ENCODE measurements at regions not wholly inside any gene's neighbourhood (a gene's known extent, or its start where the extent isn't known, plus 50 kb on each side); places are given as distances from the start of the nearest gene placed in this dataset.

- DNase-seq (ENCODE audit: low read depth in 2 of 2): no peak
Observed at GRCh38 chr1:194167956-194168640, 981.7 kb upstream of the B3GALT2 start.

DNA sequence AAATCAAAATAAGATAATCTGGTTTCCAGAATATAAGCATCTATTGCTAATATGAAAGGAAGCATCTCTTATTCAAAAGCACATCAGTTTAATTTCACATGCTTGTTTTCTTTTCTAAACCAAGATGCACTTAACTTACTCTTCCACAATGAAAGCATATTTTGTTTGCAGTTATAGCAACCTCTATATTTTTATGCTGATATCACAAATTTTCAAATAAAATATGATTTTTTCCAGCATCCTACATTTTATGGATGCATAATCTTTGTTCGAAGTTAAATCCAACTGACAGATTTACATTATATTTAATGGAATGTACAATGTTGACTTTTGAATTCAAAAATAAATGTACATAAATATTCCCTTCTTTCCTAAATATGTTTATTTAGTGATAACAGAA is 978.3 kb upstream of the B3GALT2 start:
- no peak for DNase-seq (ENCODE audit: low read depth in 2 of 2)

DNA sequence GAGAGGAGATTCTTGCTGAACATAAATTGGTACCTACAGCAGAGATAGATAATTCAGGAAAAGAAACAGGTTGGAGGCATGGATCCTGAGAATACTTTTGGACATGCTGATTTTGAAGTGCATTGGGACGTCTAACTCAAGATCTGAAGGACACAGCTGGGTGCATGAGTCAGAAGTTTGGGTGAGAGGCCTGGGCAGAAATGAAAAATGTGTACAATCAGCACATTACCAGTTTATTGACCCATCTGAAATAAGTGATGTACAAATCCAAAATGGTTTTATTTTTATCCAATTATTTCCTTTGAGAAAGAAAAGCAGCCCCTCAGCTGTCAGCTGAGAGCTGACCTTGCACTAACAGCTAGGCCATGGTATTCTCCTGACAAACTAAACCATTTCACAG is 975.2 kb upstream of the B3GALT2 start:
- no peak for DNase-seq (ENCODE audit: low read depth in 2 of 2)

- no peak for DNase-seq (ENCODE audit: low read depth in 2 of 2)
Observed at GRCh38 chr1:194159941-194160340, 973.5 kb upstream of the B3GALT2 start.

- DNase-seq (ENCODE audit: low read depth in 2 of 2): no peak
Observed at GRCh38 chr1:194155962-194156361, 969.5 kb upstream of the B3GALT2 start.

DNA sequence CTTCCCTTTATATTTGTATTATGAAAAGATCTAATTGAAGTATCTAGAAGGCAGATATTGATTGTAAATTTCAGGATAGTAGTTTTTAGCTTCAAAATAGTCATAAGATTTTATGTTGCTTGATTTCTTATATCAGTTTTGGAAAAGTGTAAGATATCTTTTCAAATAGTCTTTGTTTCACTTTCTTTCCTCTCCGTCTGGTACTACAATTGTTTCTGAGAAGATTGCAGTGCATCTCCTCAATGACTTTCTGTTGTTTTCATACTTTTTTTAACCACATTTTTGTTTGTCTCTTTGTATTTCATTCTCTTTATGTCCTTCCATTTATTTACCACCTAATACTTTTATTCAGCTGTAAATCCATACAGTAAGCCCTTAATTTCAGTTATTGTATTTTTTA is 964.6 kb upstream of the B3GALT2 start:
- no peak for DNase-seq (ENCODE audit: low read depth in 2 of 2)

- no peak for DNase-seq (ENCODE audit: low read depth in 2 of 2)
Observed at GRCh38 chr1:194150242-194150641, 963.8 kb upstream of the B3GALT2 start.

DNA sequence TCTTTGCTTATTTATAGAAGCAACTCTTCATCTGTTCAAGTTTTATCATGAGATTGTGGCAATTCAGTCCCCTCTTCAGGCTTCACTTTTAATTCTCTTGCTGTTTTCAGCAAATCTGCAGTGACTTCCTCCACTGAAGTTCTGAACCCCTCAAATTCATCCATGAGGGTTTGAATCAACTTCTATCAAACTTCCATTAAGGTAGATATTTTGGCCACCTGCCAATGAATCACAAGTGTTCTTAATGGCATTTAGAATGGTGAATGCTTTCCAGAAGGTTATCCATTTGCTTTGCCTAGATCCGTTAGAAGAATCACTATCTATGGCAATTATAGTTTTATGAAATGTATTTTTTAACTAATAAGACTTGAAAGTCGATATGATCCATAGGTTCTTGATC is 946.7 kb upstream of the B3GALT2 start:
- no peak for DNase-seq (ENCODE audit: low read depth in 2 of 2)

DNA sequence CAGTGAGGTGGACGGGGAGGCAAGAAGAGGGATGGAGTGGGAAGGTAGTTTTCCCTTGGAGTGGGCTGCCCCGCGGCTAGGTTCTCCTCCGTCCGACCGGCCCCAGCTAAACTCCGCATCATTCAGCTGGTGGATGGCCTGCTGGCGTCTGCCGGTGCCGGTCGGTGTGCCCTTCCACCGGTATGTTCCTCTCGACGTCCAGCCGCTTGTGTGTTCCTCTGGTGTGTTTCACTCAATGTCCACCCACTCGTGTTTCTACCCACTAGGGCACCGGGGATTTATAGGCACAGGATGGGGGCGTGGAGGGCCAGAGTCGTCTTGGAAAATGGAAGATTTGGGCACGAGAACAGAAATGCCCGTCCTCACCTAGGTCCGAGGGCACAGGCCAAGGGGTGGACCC is 931.7 kb upstream of the B3GALT2 start:
- DNase-seq (ENCODE audit: low read depth in 2 of 2): no peak

GRCh38 chr1:194117582-194117981 is 931.2 kb upstream of the B3GALT2 start:
- no peak for DNase-seq (ENCODE audit: low read depth in 2 of 2)

DNA sequence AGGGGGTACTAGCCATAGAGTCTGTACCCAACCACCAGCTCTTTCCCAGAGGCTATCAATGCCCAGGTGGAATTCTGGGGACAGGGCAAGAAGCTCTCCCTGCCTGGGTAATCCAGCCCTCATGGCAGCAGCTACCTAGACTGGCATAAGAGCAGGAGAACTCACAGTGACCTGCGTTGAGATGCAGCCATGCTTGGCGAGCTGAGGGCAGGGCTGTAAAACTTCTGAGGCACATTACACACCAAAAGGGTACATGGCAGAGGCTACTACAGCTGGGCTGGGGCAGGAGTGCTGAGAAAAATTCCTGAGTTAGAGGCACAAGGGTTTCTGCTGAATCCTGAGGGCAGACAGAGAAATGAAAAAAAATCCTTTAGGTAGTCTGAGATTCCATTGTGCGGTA is 927.9 kb upstream of the B3GALT2 start:
- no peak for DNase-seq (ENCODE audit: low read depth in 2 of 2)

DNA sequence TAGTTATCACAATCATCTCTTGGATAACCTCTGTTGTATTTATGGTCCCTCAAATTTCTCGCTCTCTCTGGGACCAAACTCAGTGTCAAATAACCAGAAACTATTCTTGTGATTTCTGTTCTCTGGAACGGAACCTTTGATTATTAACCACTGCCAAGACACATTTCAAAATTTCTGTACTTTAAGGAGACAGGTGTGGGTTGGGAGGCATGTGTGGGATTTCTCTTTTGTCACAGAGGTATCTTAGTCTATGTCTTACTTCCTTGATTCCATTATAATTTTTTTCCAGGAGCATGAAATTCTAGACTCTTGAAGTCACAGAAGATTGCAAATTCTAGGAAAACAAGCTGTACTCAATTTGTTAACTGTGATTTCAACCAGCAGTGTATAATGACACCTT is 919.0 kb upstream of the B3GALT2 start:
- DNase-seq (ENCODE audit: low read depth in 2 of 2): no peak

- no peak for DNase-seq (ENCODE audit: low read depth in 2 of 2)
Observed at GRCh38 chr1:194104247-194104844, 917.9 kb upstream of the B3GALT2 start.

DNA sequence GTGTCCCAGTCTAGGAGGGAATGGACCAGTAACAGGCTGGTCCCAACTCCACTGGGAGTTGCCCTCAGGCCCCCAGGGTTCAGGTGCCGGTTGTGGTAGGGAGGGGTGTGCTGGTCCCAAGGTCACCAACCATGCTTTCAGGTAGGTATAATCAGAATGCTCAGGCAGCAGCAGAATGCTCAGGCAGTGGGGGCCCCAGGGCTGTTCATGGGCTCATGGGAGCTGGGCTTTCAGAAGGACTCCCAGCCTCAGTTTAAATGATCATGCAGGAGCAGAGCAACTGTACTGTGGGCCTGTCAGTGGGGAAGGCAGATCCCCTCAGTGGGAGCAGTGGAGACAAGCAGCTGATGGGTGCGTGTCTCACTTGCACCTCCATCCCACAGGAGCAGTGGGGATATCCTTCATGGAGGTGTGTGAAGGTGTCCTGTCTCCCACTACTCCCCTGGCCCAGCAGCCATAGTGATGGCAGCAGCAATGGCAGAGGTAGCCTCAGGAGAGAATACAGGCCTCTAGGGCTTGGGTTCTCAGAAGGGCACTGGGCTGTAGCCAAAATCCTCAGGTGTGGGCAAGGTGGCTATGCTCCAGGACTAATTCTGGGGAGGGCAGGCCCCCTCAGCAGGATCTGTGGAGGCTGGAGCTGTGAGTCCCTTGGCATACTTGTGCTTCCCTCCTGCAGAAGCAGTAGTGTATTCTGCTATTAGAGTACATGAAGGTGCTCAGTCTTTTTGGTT is 917.3 kb upstream of the B3GALT2 start:
- no peak for DNase-seq (ENCODE audit: low read depth in 2 of 2)

- no peak for DNase-seq (ENCODE audit: low read depth in 2 of 2)
Observed at GRCh38 chr1:194103101-194103500, 916.7 kb upstream of the B3GALT2 start.

DNA sequence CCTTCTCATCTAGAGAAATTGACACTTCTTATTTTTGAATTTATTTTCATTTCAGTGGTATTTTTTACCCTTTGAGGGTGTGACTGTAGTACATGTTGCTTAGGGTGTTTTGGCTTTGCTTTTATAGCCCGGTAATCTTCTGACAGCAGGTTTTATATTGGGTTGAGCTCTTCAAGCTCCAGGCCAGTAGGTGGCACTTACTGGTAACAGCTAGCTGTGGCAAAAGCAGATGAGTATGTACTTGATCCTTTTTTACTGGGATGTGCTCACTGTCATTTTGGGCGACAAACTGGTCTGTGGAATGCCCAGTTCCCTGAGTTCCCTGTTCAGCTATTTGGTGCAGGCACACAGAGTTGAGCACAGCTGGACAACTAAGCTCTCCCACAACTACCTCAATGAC is 916.2 kb upstream of the B3GALT2 start:
- DNase-seq (ENCODE audit: low read depth in 2 of 2): no peak

GRCh38 chr1:194084755-194085154 is 898.3 kb upstream of the B3GALT2 start:
- no peak for DNase-seq (ENCODE audit: low read depth in 2 of 2)

- DNase-seq (ENCODE audit: low read depth in 2 of 2): no peak
Observed at GRCh38 chr1:194081444-194081843, 895.0 kb upstream of the B3GALT2 start.

DNA sequence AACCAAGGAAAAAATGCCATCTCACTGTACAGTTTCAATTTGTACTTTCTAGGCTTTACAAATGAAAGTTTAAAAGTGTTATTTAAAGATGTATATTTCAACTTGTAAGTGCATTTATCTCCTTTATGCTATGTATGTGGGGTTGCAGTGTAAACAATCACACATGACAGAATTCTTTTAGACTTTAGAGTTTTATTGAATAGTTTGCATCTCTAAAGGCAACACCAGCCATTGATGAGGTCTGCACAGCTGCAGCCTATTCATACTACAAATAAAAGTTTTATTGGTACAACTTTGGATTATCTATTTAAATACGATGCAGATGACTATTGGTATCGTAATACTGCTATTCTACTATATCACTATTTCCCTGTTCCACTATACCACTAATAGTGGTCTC is 894.4 kb upstream of the B3GALT2 start:
- DNase-seq (ENCODE audit: low read depth in 2 of 2): no peak

DNA sequence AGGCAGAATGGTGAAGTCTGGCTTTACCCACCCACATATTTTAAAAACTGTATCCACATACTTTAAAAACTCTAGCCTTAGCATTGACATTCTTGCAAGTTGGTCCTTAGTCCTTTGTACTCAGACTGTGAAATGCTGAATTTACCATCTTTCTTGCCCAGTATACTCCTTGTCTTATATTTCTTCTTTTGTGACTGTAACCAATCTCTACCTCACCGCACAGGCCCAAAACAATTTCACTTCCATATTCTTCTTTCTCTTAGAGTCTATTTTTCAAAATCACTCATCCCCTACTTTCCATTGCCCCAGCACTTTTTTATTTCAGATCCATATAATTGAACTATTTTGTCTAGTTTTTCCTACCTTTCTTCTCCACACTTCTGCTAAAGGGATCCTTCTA is 892.4 kb upstream of the B3GALT2 start:
- DNase-seq (ENCODE audit: low read depth in 2 of 2): no peak

DNA sequence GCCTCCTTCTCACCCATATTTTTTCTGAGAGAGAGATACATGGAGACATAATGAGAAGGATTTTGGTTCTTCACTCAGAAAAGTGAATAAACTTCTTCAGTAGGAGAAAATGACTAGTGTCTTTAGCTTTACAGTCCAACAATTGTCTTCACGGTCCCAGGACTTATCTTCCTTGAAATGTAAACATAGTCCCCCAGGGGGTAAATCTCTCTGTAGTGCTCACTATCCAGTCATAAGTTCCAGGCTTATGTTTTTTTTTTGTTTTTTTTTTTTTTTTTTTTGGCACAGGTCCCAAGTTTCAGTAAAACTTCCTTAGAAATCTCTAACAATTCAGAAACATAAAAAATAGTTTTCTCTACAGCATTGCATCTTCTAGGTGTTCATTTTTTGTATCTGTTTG is 890.2 kb upstream of the B3GALT2 start:
- no peak for DNase-seq (ENCODE audit: low read depth in 2 of 2)

GRCh38 chr1:194073833-194074232 is 887.4 kb upstream of the B3GALT2 start:
- no peak for DNase-seq (ENCODE audit: low read depth in 2 of 2)

GRCh38 chr1:194071205-194071604 is 884.8 kb upstream of the B3GALT2 start:
- no peak for DNase-seq (ENCODE audit: low read depth in 2 of 2)
